Sigmoid colon (tissue), 6 donors: ENCODE measurements at regions not wholly inside any gene's neighbourhood (a gene's known extent, or its start where the extent isn't known, plus 50 kb on each side); places are given as distances from the start of the nearest gene placed in this dataset.
"Not testable (repeated sequence)": the region's sequence is repeated elsewhere in the genome, so short reads cannot be mapped to it uniquely, and the experiment has no call there.

Source experiments
- DNase-seq: peaks from one replicate; pipeline ENCODE4 v3.0.0-alpha.2; 2019
- H3K27ac ChIP-seq, 4 donors: fragments of 200-600 bp; sonication (generic); one replicate each; pipeline ENCODE4 v1.5.1; 2016 to 2019; ENCODE audit warnings: mild to moderate bottlenecking in 1 of 4
- H3K27me3 ChIP-seq, 3 donors: fragments of 200-600 bp; sonication (generic); one replicate each; pipeline ENCODE4 v1.5.1; 2019; ENCODE audit warnings: mild to moderate bottlenecking in 1 of 3
- H3K36me3 ChIP-seq, 4 donors: fragments of 200-600 bp; sonication (generic); one replicate each; pipeline ENCODE4 v1.5.1; 2016 to 2019
- H3K4me1 ChIP-seq, 4 donors: fragments of 200-600 bp; sonication (generic); one replicate each; pipeline ENCODE4 v1.5.1; 2017 to 2019
- H3K4me3 ChIP-seq, 4 donors: fragments of 200-600 bp; sonication (generic); one replicate each; pipeline ENCODE4 v1.5.1; 2017 to 2019; ENCODE audit warnings: mild to moderate bottlenecking in 2 of 4, moderate library complexity in 1 of 4
- H3K9me3 ChIP-seq, 4 donors: fragments of 200-600 bp in 3 of 4; sonication (generic) in 3 of 4; one replicate each; pipeline versions ENCODE4 v1.5.1 to v1.6.1; 2013 to 2019
- EP300 ChIP-seq, 4 donors: sonication (generic); formaldehyde crosslinking; IDR thresholded peaks; one replicate each; pipeline ENCODE4 v1.6.1; 2017; ENCODE audit warnings: antibody characterized with exemption in 4 of 4
- POLR2A ChIP-seq, 2 donors: fragments of 450-650 bp; IDR thresholded peaks; one replicate each; pipeline ENCODE4 v1.6.1; 2016; ENCODE audit warnings: antibody characterized with exemption in 2 of 2, mild to moderate bottlenecking in 2 of 2, moderate library complexity in 2 of 2
- POLR2AphosphoS5 ChIP-seq, 4 donors: sonication (generic); formaldehyde crosslinking; IDR thresholded peaks; one replicate each; pipeline ENCODE4 v1.6.1; 2017; ENCODE audit warnings: antibody characterized with exemption in 4 of 4
- WGBS, 2 donors: extraction: QIAGEN DNeasy Blood & Tissue Kit; methylation state at CpG; one replicate each; pipeline ENCODE4 v1.1.7; 2013; 5-methylcytosine and 5-hydroxymethylcytosine counted together
- intact Hi-C: fragments of 100-400 bp; cut with DNase I; formaldehyde crosslinking; loops from one replicate; pipeline ENCODE4 v1.15.1; 2023
- TF ChIP-seq, protein P1 (sequence below), 4 experiments: fragments of 450-650 bp in 3 of 4; fragments of 200-600 bp in 1 of 4; IDR thresholded peaks; one replicate each; pipeline ENCODE4 v1.5.1; 2016 to 2019; ENCODE audit warnings: antibody characterized with exemption in 4 of 4, mild to moderate bottlenecking in 3 of 4, moderate library complexity in 2 of 4
- donor health status: healthy with polysubstance abuse.
- donor health status: healthy.

GRCh38 chr6:92263864-92264263 lies 1155.5 kb downstream of the EPHA7 start:
- intact Hi-C loops = no loop called here
- Histone ChIP-seq H3K9me3 (no peaks in the 10 kb centered on the region), H3K36me3 (no peaks in the 10 kb centered on the region), H3K4me3 (no peak overlapping the region), H3K27me3 (no peaks in the 10 kb centered on the region), H3K27ac (no peak overlapping the region), H3K4me1 (no peaks in the 10 kb centered on the region)
- TF ChIP-seq POLR2A (IDR thresholded peaks at IDR 0.05) (no peak), POLR2AphosphoS5 (IDR thresholded peaks at IDR 0.05) (no peak), EP300 (IDR thresholded peaks at IDR 0.05) (no peak)
- TF ChIP-seq, protein P1, sequence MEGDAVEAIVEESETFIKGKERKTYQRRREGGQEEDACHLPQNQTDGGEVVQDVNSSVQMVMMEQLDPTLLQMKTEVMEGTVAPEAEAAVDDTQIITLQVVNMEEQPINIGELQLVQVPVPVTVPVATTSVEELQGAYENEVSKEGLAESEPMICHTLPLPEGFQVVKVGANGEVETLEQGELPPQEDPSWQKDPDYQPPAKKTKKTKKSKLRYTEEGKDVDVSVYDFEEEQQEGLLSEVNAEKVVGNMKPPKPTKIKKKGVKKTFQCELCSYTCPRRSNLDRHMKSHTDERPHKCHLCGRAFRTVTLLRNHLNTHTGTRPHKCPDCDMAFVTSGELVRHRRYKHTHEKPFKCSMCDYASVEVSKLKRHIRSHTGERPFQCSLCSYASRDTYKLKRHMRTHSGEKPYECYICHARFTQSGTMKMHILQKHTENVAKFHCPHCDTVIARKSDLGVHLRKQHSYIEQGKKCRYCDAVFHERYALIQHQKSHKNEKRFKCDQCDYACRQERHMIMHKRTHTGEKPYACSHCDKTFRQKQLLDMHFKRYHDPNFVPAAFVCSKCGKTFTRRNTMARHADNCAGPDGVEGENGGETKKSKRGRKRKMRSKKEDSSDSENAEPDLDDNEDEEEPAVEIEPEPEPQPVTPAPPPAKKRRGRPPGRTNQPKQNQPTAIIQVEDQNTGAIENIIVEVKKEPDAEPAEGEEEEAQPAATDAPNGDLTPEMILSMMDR (IDR thresholded peaks at IDR 0.05) = no peak
- 61 to 80% methylated on average over 6 of the region's 6 CpGs for WGBS, 2 donors
- no peak for DNase-seq

GRCh38 chr6:92259171-92259570 lies 1160.2 kb downstream of the EPHA7 start:
- DNase-seq = no peak
- H3K27me3 ChIP-seq = no peaks in the 10 kb centered on the region
- intact Hi-C loops = no loop called here
- WGBS, 2 donors = 63 to 75% methylated on average over 2 of the region's 2 CpGs
- H3K36me3 ChIP-seq = no peaks in the 10 kb centered on the region
- no peak for TF ChIP-seq POLR2A (IDR thresholded peaks at IDR 0.05)
- no peak for TF ChIP-seq EP300 (IDR thresholded peaks at IDR 0.05)
- TF ChIP-seq, protein P1 (IDR thresholded peaks at IDR 0.05) = no peak
- TF ChIP-seq POLR2AphosphoS5 (IDR thresholded peaks at IDR 0.05) = no peak
- H3K4me1 ChIP-seq = no peaks in the 10 kb centered on the region
- H3K9me3 ChIP-seq = no peaks in the 10 kb centered on the region
- no peak overlapping the region for H3K4me3 ChIP-seq
- no peak overlapping the region for H3K27ac ChIP-seq

DNA sequence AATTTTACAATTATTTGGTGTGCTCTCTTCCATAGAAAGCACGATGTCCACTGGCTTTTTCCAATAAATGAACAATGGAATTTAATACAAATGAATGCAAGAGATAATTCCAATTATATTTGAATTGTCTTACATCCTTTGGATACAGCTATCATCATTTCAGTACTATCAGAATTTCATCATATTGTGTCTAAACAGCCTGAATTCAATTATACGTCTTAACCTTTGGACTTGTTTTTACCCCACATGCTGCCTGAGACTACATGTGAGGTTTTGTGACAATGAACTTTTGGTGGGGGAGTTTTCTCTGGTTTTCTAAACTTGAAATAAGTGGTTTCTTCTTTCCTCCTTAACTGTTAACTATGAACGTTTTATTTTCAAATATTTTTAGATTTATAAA lies 1176.0 kb downstream of the EPHA7 start:
- Histone ChIP-seq H3K36me3 (no peaks in the 10 kb centered on the region), H3K4me3 (no peak overlapping the region), H3K27me3 (no peaks in the 10 kb centered on the region), H3K9me3 (no peaks in the 10 kb centered on the region), H3K27ac (no peak overlapping the region), H3K4me1 (no peaks in the 10 kb centered on the region)
- WGBS, 2 donors = 52 to 74% methylated on average over 3 of the region's 3 CpGs
- intact Hi-C loops = no loop called here
- DNase-seq = no peak
- TF ChIP-seq POLR2A (IDR thresholded peaks at IDR 0.05) = no peak
- TF ChIP-seq, protein P1 (IDR thresholded peaks at IDR 0.05) = no peak
- TF ChIP-seq POLR2AphosphoS5 (IDR thresholded peaks at IDR 0.05) = no peak
- no peak for TF ChIP-seq EP300 (IDR thresholded peaks at IDR 0.05)

DNA sequence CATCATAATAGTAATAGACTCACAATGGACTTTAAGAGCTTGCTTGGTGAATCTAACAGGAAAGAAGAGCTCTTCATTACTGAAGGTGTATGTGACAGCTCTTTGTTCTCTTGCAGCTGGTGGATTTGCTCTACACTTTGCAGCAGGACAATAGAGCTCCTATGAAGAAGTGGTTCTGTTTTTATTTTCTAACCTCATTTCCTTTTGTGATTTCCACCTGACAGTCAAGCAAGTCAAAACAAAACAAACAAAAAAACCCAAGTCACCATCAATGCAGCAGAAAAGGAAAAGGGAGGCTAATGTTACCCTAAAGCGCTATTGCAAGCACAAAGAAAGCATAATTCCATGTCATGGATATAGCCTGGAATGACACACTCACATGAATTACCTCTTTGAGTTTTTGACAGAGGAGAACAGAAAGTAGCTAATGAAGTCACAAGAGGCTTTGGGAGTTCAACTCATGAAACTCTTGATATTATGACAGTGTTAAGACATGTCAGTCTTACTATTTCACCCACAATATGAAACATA lies 1188.1 kb downstream of the EPHA7 start:
- no peaks in the 10 kb centered on the region for H3K36me3 ChIP-seq
- no peak overlapping the region for H3K4me3 ChIP-seq
- H3K27me3 ChIP-seq = no peaks in the 10 kb centered on the region
- WGBS, 2 donors = 85 to 91% methylated on average over 1 of the region's 1 CpG
- no peak for TF ChIP-seq POLR2AphosphoS5 (IDR thresholded peaks at IDR 0.05)
- TF ChIP-seq POLR2A (IDR thresholded peaks at IDR 0.05) = no peak
- TF ChIP-seq, protein P1 (IDR thresholded peaks at IDR 0.05) = no peak
- TF ChIP-seq EP300 (IDR thresholded peaks at IDR 0.05) = no peak
- no peaks in the 10 kb centered on the region for H3K9me3 ChIP-seq
- intact Hi-C loops = no loop called here
- H3K4me1 ChIP-seq = no peaks in the 10 kb centered on the region
- H3K27ac ChIP-seq = no peak overlapping the region
- DNase-seq = no peak

DNA sequence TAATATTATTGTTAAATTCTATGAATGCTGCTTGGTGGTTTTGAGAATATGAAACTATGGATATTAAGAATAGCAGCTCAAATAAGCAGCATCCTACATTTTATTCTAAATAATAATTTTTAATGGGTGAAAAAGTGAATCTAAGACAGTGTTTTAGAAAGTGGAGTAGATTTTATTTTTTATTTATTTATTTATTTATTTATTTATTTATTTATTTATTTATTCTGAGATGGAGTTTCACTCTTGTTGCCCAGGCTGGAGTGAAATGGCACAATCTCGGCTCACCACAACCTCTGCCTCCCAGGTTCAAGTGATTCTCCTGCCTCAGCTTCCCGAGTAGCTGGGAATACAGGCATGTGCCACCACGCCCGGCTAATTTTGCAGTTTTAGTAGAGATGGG lies 1199.4 kb downstream of the EPHA7 start:
- H3K27ac ChIP-seq, H3K4me1 ChIP-seq, H3K4me3 ChIP-seq, DNase-seq, H3K27me3 ChIP-seq, intact Hi-C loops, H3K36me3 ChIP-seq, H3K9me3 ChIP-seq: not testable (repeated sequence)
- WGBS, 2 donors = 89 to 93% methylated on average over 4 of the region's 4 CpGs
